NCI-H2081 (cell line): ENCODE measurements at regions not wholly inside any gene's neighbourhood (a gene's known extent, or its start where the extent isn't known, plus 50 kb on each side); places are given as distances from the start of the nearest gene placed in this dataset.

Experiments used
- DNase-seq, 2 experiments: peaks; one replicate each; lab custom pipeline; 2025; lab: John Stamatoyannopoulos, UW

GRCh38 chr13:44093607-44094564, 214.2 kb downstream of the LACC1 start:
- no peak for DNase-seq

- DNase-seq: no peak
Observed at GRCh38 chr13:44096901-44097300, 217.2 kb downstream of the LACC1 start.

GRCh38 chr13:44098559-44098958, 218.9 kb downstream of the LACC1 start:
- DNase-seq: no peak

GRCh38 chr13:44101347-44102083, 221.8 kb downstream of the LACC1 start:
- DNase-seq: no peak

GRCh38 chr13:44103429-44104196, 223.9 kb downstream of the LACC1 start:
- DNase-seq: no peak

- no peak for DNase-seq
Observed at GRCh38 chr13:44104197-44104490, 224.4 kb downstream of the LACC1 start.

DNA sequence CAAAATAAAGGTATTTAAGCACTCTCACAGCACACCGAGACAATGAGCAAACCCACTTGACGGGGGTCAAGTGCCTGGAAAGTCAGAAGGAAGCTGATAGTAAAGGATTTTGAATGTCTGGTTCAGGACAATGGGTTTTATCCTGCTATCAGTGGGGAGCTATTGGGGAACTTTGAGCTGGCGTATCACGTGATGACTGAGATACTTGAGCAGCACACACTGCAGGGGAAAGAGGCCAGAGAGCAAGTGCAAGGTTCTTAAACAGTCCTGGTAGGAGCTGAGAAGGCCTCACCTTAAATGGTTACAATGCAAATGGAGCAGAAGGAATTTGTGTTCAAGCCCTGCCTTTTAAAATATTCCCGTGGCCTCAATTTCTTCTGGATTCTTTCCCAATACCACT, 225.3 kb downstream of the LACC1 start:
- no peak for DNase-seq

- DNase-seq: no peak
Observed at GRCh38 chr13:44106266-44107152, 226.8 kb downstream of the LACC1 start.

DNA sequence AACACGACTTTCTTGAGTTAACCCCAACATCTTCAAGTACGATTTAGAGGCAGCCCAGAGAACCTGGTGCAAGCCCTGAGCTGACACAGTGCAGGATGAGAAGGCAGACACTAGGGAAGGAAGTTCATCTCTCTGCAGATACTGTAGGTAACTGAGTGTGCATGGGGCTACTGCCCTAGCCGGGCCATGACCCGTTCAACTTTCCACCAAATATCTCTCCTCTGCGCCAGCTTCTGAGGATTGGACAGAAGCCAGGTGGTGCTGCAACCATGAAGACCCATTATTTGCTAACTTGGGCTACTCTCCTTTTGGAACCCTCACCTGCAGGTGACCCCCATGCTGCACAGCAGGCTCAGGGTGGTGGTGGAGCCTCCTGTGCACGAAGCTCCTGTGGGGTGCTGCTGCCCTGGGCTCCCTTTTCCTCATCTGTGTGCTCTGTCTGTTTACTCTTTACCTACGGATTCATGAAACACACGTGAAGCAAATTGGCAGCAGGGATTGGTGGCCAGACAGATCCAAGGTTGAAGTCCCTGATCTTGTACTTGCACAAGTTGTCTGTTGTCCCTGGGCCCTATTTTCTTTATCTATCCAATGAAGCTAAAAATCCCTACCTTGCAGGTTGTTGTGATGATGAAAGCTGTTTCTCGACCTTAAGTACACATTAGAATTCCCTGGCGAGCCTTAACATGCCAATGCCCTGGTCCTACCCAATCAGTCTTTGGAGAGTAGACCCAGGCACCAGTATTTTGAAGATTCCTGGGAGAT, 227.8 kb downstream of the LACC1 start:
- no peak for DNase-seq

DNA sequence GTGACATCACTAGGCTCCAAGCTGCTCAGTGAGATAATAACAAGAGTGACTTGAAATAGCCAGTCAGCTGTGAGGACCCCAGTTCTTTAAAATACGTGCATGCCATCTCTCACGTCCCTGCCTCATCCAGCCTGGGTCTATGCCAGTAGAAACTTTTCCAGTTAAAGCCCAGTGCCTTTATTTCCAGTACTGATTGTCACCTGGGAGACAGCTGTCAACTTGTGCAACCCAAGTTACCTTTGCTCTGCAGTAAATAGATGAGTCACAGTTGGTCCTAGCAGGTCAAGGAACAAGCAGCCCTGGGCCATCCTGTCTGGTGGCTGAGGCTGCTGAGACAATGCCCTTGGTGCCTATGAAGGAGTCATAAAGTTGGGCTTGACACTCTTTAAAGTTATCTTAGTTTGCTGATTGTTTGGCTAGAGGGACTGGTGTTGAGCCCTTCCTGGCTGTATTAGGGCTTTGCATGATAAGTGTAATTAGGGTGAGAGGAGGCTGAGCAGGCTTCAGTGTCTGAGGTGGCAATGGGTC, 228.7 kb downstream of the LACC1 start:
- DNase-seq: no peak

GRCh38 chr13:44110091-44110621, 230.5 kb downstream of the LACC1 start:
- no peak for DNase-seq

- DNase-seq: no peak
Observed at GRCh38 chr13:44111701-44112100, 232.0 kb downstream of the LACC1 start.

GRCh38 chr13:44112700-44113329, 233.1 kb downstream of the LACC1 start:
- DNase-seq: no peak

DNA sequence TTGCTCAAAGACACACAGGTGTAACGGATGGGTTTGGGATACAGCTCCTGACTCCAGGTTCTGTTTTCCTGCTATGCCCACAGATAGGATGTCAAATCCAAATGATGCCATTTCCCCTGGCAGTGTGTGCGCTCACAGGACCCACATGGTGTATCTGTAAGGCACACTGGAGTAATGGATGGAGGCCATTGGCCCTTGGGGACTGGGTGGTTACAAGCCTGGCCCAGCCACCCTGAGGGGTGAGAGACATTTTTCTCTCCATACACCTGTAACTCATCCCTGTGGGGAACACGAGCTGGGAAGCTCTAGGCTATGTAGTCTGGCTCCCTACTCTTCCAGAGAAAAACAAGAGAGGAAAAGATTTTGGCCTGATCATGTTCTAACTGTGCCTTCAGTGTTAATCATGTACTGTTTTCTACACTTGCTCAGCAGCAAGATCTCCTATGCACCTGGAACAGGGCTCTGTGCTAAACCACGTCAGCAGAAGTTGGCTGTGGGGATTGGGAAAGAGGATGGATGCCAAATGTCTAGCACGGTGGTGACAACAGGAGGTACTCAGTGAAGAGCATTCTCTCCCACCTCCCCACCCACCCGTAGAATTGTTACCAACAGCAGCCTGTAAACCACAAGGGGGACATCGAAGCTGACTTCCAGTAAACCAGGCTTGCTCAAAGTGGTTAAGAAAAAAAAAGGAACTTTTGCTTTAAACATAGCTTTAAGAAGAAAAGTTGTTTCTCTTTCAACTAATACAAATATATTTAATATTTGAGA, 237.0 kb downstream of the LACC1 start:
- no peak for DNase-seq

- DNase-seq: peak in 1 of 2 experiments; percentile 36
Observed at GRCh38 chr13:44117351-44117750, 237.6 kb downstream of the LACC1 start.

GRCh38 chr13:44117816-44118215, 238.1 kb downstream of the LACC1 start:
- no peak for DNase-seq

GRCh38 chr13:44118881-44119280, 239.2 kb downstream of the LACC1 start:
- no peak for DNase-seq

DNA sequence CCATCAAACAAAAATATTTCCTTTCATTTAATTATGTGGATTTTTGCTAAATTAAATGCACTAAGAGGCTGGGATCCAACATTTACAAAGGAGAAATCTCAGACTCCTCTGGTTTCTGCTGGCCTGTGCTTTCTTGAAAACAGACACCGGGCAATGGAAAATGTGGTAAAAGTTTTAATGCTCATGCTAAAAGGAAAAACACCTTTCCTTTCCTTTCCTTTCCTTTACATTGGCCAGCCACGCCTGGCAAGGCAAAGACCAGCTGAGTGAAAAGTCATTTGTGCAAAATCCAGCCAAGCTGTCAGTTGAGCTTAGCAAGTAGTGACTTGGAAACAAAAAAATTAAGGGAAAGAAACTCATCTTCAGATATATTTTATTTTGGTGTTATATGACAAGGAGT, 240.3 kb downstream of the LACC1 start:
- no peak for DNase-seq
